NCI-H2081 treated with DMSO at 0.1 percent for 48 hours (cell line): ENCODE measurements at regions not wholly inside any gene's neighbourhood (a gene's known extent, or its start where the extent isn't known, plus 50 kb on each side); places are given as distances from the start of the nearest gene placed in this dataset.

Source experiments
- DNase-seq: peaks from one replicate; lab custom pipeline; 2025; lab: John Stamatoyannopoulos, UW

DNA sequence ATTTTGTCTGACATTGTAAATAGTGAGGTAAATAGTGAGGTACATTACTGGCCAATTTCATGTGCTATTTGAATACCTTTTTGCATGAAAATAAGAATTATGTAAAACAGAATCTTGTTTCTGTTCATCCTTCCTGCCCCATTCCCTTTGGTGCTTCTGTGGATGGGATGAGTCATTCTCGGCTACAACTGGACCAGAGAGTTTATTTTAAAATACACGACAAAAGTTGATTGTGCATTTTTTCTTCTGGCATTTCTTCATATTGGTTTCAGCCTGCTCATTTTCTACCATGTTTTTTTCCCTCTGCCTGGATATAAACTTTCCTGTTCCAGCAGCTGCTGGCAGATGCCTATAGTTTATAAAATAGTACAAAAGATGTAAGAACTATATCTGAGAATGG, 107.5 kb downstream of the CYSLTR2 start:
- DNase-seq, result no peak

- no peak for DNase-seq
These were observed 115.5 kb downstream of the CYSLTR2 start for GRCh38 chr13:48769107-48769704.

DNA sequence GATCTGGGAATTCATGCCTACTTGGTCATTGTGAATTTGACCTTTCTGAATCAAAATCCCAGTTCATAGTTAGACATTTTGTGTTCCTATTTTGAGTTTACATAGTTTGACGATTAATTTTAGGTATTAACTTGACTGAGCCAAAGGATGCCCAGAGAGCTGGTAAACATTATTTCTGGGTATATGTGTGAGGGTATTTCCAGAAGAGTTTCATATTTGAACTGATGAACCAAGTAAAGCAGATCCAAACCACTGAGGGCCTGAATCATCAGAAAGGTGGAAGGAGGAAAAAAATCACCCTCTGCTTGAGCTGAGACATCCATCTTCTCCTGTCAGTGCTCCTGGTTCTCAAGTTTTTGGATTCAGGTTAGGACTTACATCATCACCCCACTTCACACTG, 116.6 kb downstream of the CYSLTR2 start:
- DNase-seq, result no peak

- DNase-seq, result no peak
These were observed 119.2 kb downstream of the CYSLTR2 start for GRCh38 chr13:48772908-48773307.

GRCh38 chr13:48773531-48774275, 120.0 kb downstream of the CYSLTR2 start:
- DNase-seq, result no peak

DNA sequence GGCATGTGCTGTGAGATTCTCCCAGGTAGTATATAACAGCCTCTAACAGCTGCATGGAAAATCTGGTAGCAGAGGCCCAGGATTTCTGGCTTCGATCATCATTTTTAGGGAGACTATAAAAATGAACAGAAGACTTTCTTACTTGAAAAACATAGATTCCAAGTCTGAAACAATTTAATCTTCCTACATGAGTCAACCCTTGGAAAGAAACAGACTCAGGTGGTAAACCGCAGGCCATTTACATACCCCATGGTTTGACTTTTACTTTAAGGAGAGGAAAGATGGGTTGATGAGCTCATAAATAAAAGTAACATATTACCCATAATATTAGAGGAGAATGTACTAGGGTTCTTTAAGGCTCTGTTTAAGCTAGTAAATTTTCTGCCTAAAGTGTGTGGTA, 121.6 kb downstream of the CYSLTR2 start:
- no peak for DNase-seq

DNA sequence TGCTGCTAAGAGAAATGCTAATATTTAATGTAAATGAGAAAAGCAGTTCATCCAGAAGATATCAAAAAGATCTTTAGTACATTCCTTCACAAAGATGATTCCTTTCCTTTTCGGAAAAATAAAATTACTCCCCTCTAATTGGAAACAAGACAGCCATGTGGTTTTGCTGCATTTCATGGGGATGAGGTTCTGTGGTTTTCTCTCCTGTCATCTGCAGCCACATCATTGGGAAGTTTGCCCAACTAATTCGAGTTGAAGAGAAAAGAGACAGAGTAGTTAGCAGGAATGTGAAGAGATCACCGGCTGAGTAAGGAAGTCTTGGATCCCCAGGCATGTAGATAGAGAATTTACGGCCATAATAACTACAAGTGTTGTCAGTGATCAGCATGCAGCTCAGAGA, 122.1 kb downstream of the CYSLTR2 start:
- no peak for DNase-seq

- DNase-seq, result no peak
These were observed 122.7 kb downstream of the CYSLTR2 start for GRCh38 chr13:48776401-48776800.

GRCh38 chr13:48778610-48779009, 124.9 kb downstream of the CYSLTR2 start:
- DNase-seq, result no peak

GRCh38 chr13:48780713-48781341, 127.1 kb downstream of the CYSLTR2 start:
- no peak for DNase-seq

- DNase-seq, result no peak
These were observed 128.7 kb downstream of the CYSLTR2 start for GRCh38 chr13:48782429-48782840.

- DNase-seq, result no peak
These were observed 129.5 kb downstream of the CYSLTR2 start for GRCh38 chr13:48783181-48783630.

GRCh38 chr13:48783695-48784230, 130.0 kb downstream of the CYSLTR2 start:
- DNase-seq, result no peak

GRCh38 chr13:48784916-48785548, 131.3 kb downstream of the CYSLTR2 start:
- no peak for DNase-seq

GRCh38 chr13:48790199-48790598, 136.5 kb downstream of the CYSLTR2 start:
- no peak for DNase-seq

DNA sequence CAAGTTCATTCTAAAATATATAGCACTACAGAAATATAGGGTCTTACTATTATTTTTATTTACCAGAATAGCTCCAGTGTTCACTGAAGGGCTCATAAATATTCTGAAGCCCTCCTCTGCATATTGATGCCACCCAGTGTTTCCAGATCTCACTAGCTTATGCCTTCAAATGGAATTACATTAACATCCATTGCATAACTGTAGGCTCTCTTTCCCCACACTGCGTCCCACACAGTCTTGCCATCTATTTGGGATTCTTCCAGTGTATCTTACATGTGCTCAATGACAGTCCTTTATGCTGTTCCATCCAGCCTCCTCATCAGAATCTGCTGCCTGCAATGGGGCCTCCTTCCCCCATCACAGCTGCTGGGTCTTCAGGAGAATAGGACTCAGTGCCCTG, 137.2 kb downstream of the CYSLTR2 start:
- DNase-seq, result no peak

DNA sequence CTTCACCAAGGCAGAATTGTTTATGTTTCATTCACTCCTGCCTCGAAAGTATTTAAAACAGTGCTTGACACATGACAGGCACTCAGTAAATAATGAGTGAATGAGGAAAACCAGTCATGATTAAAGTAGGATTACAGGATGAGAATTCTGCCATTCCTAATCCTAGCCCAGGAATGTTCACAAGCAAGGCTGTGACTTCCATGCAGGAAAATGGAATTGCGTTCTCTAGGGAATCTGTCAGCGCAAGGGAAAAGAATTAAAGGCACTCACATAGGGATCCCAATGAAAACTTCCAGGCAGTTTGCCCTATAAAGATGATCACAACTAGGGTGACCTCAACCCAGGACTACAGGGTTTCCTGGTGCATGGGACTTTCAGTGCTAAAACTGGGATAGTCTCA, 143.4 kb downstream of the CYSLTR2 start:
- no peak for DNase-seq

DNA sequence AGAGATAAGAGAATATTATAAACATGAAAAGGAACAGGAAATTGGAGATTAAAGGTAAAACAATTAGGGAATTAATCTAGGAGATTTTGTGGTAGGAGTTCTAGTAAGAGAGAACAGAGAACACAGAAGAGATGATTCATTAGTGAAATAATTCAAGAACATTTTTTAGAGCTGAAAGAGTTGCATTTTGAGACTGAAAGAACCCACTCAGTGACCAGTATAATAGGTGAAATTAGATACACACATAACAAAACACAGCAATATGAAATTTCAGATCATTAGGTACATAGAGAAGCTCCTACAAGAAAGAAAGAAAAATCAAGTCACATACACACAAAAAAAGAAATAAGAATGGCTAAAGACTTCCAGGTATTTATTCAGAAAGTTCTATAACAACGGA, 144.0 kb downstream of the CYSLTR2 start:
- no peak for DNase-seq

DNA sequence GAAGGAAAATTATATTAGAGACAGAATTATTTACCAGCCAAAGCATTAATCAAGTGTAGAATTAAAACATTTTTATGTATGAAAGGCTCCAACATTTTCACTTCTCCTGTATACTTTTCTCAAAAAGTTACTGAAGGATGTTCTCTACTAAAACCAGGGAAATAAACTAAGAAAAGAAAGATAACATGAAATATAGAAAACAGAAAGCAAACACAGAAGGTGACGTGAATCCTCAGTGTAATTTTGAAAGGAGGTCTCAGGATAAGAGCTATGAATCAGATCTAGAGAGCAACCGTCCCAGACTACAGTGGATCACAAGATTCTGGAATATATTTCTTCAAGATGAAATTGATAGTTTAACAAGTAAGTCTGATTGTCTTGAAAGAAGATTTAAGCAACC, 144.5 kb downstream of the CYSLTR2 start:
- no peak for DNase-seq

DNA sequence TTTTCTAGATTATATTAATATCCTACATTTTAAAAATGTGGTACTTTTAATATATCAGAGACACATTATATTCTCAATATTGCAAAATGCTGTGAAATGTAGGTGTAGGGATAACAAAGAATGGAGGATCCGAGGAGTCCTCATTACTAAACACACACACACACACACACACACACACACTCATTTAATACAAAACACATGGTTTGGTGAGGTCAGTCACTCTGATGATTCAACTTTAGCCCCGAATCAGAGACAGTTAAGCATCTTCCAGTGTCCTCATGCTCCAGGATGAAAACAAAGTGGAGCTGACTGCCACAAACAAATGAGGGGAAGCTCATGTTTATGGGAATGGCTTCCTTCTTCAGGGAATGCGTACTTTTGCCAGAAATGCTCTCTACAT, 147.5 kb downstream of the CYSLTR2 start:
- no peak for DNase-seq

DNA sequence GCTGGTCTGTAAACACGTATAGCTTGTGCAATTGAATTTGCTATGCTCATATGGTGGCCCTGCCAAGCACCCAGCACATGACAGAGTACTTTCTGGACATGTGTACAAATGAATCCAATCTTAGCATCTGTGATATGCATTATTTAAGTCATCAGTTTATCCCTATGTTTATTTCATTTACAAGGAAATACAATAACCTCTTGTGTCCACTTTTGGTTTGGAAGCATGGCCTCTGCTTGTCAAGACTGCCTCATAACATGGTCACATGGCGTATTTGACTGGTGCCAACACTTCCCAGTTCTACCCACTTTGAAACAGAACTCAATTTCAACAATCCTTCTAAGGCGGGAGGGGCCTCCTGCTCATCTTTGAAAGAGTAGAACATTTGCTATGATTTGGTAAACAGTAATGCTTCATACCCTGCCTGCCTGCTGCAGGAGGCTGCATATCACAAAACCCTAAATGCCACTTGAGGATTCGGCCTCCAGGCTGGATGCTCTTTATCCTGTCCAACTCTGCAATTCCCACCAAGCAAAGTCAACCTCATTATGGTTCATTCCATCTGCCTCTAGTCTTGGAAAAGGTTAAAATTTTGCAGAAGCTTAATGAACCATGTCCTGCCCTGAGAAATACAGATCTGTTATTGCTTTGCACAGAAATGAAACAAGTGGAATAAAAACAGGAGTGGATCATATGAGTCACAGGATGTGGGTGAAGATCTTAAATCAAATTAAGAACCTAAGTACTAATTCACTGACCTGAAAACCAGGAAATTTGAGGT, 151.3 kb downstream of the CYSLTR2 start:
- no peak for DNase-seq

DNA sequence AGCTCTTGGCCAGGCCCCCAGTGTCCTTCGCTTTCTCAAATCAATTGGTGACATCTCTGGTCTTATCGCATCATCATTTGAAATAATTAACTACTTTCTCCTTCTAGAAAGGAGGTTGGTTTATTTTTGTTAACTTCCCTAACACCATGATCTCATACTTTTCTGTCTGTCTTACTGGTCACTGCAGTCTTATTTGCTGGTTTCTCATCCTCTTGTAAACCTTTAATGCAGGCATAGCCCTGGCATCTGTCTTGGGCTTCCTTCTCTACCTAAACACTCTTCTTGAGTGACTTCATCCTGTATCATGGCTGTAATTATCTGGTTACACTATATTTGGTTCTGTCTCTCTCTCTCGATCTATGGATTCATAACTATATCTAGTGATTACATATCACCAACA, 152.8 kb downstream of the CYSLTR2 start:
- DNase-seq, result no peak
